GM13977 (cell line): ENCODE measurements at regions not wholly inside any gene's neighbourhood (a gene's known extent, or its start where the extent isn't known, plus 50 kb on each side); places are given as distances from the start of the nearest gene placed in this dataset.

Source experiments
- DNase-seq: peaks from one replicate; pipeline ENCODE4 v3.0.0; 2012; ENCODE audit warnings: low spot score
- in situ Hi-C: fragments of 300-500 bp; cut with MboI; formaldehyde crosslinking; loops from one replicate; pipeline ENCODE4 v1.12.0; 2022; ENCODE audit warnings: low sequenced_read_pairs, low pct_unique_long_range_greater_than_20kb, mixed read lengths, inconsistent platforms; ENCODE audit not compliant: unreplicated experiment
- TF ChIP-seq, protein P1 (sequence below): IDR thresholded peaks from 2 replicates; pipeline ENCODE4 v1.5.1; 2012; ENCODE audit warnings: mild to moderate bottlenecking, control low read depth; ENCODE audit not compliant: insufficient read depth; ENCODE audit errors: extremely low read depth, missing control alignments

DNA sequence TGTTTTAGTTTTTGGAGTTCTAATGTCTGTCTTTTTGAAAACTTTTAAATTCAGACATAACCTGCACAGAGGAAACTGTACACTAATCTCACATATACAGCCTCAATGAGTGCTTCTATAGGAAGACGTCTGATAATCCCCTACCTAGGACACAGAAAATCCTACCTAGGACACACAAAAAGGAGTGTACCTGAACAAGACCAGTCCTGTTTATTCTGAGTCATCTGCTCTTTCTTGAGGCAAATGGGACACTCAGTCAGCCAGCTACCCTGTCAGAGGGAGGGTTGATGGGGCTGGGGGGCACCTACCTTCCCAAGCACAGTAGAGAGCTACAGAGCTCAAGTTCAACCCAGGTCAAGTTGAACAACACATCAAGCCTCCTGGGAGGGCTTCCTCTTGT lies 346.6 kb upstream of the NCAM1 start:
- TF ChIP-seq, protein P1, sequence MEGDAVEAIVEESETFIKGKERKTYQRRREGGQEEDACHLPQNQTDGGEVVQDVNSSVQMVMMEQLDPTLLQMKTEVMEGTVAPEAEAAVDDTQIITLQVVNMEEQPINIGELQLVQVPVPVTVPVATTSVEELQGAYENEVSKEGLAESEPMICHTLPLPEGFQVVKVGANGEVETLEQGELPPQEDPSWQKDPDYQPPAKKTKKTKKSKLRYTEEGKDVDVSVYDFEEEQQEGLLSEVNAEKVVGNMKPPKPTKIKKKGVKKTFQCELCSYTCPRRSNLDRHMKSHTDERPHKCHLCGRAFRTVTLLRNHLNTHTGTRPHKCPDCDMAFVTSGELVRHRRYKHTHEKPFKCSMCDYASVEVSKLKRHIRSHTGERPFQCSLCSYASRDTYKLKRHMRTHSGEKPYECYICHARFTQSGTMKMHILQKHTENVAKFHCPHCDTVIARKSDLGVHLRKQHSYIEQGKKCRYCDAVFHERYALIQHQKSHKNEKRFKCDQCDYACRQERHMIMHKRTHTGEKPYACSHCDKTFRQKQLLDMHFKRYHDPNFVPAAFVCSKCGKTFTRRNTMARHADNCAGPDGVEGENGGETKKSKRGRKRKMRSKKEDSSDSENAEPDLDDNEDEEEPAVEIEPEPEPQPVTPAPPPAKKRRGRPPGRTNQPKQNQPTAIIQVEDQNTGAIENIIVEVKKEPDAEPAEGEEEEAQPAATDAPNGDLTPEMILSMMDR = no peak
- DNase-seq = no peak
- in situ Hi-C loops = no loop called here

DNA sequence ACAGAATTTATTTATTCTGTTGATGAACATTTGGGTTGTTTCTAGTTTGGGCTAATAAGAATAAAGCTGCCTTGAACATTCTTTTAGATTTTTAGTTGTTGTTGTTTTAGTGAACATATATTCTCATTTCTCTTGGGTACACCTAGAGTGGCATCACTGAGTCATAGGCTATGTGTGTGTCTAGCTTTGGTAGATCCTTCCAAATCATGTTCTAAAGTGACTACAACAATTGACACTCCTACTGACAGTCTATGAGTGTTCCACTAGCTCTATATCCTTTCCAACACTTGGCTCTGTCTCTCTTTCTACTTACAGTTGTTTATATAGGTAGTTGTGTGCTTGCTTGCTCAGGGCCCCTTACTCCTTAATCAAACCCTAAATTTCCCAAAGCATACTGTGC lies 346.0 kb upstream of the NCAM1 start:
- TF ChIP-seq, protein P1 = no peak
- DNase-seq = no peak
- in situ Hi-C loops = no loop called here

DNA sequence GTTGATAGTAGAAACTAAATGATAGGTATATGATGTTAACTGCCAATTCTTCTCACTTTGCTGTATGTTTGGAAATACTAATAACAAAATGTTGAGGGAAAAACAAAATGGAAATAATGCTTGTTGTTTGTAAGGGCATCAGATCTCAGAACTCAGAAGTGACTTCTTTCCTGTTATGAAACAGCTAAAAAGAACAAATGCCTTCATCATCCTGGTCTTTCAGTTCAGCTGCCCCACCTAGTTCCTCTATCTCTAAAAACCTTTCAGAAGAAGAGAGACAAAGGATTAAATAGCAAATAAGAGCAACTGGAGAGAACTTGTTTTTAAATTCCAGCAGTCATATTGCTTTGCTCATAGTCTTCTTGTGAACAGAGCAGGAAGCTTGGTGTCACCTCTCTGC lies 345.3 kb upstream of the NCAM1 start:
- TF ChIP-seq, protein P1 = no peak
- no peak for DNase-seq
- in situ Hi-C loops = no loop called here

DNA sequence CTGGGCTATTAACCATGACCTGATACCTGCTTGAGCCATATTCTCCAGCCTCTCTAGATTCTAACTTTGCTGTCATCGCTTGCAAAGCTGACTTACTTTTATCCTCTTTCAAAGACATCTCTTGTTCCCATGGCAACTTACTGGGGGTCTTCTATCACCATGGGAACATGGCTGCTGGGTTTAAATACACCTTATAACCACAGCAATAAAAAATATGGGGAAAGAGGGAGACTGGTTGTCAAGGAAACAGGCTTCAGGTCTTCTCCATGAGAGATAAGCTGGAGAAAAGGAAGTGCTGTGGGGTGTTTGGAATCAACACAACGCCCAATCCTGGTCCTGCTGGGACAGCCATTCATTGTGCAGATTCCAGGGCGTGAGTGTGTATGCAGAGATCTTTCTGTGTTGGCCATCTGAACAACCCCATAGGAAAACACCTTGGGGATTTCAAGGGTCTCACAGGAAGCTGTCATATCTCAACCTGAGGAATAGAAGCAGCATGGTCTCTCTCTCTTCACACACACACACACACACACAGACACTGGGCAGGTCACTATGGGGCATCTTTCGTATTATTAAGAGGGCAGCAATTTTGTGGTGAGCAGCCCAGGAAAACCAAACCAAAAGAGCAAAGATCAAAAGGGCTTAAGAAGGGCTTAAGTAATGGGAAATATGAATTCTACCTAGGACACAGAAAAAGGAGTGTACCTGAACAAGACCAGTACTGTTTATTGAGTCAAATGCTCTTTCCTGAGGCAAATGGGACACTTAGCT lies 344.7 kb upstream of the NCAM1 start:
- no peak for DNase-seq
- TF ChIP-seq, protein P1 = no peak
- in situ Hi-C loops = no loop called here

DNA sequence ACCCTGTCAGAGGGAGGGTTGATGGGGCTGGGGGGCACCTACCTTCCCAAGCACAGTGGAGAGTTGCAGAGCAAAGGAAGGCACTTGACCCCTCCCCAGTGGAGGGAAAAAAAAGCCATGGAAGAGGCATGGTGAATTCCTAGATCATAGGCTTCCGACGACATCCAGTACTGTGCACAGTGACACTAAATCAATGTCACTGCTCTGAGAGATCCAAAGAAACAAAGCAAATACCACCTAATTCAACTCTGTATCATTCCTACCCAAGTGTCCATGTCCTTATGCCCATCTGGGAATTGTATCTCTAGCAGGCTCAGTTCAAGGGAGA lies 344.2 kb upstream of the NCAM1 start:
- DNase-seq = no peak
- TF ChIP-seq, protein P1 = no peak
- in situ Hi-C loops = no loop called here

DNA sequence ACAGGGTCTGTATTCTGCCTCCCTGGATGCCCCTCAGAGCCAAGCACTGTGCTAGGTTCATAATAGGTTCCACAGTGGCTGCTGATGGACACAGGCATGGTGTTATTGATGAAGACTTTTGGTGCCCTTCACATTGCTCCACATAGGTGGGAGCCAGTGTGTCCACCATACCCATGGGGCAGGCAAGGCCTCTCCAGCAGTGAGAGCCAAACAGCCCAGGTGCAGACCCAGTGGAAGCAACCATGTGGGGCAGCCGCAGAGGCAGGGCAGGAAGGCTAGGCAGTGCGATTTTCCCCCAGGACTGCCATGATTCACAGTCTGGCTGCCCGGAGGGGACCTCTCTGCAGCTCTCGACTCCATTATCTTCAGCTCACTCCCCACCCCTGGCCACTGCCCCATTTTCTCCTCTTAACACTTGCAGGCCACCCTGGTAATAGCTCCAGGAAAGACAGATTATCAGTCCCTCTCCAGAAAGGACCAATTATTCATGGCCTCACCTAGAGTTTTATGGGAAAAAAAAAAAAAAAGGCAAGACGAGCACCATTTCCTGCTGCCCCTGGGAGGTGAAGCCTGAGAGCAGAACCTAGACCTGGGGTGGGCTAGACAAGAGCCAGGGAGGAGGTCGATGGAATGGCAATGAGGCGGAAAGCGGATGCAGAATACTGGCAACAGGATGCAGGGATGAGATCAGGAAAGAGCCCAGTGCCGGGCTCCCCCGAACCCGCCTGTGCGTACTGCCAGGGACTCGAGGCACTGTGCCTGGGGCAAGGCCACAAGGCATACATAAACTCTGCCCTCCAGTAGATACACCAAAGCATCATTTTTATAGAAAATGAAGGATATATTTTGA lies 343.0 kb upstream of the NCAM1 start:
- DNase-seq = no peak
- TF ChIP-seq, protein P1 = no peak
- in situ Hi-C loops = no loop called here
